Uterus (tissue), 2 donors: ENCODE measurements at regions not wholly inside any gene's neighbourhood (a gene's known extent, or its start where the extent isn't known, plus 50 kb on each side); places are given as distances from the start of the nearest gene placed in this dataset.

ENCODE experiments used
- POLR2A ChIP-seq, 2 donors: fragments of 450-650 bp; IDR thresholded peaks; one replicate each; pipeline ENCODE4 v1.6.1; 2016; ENCODE audit warnings: antibody characterized with exemption in 2 of 2, mild to moderate bottlenecking in 1 of 2, moderate library complexity in 1 of 2
- TF ChIP-seq, protein P1 (sequence below), 4 experiments: fragments of 200-600 bp in 2 of 4; fragments of 450-650 bp in 2 of 4; sonication (generic) in 2 of 4; IDR thresholded peaks; one replicate each; pipeline ENCODE4 v1.5.1; 2016 to 2019; ENCODE audit warnings: antibody characterized with exemption in 4 of 4, mild to moderate bottlenecking in 2 of 4, moderate library complexity in 1 of 4

DNA sequence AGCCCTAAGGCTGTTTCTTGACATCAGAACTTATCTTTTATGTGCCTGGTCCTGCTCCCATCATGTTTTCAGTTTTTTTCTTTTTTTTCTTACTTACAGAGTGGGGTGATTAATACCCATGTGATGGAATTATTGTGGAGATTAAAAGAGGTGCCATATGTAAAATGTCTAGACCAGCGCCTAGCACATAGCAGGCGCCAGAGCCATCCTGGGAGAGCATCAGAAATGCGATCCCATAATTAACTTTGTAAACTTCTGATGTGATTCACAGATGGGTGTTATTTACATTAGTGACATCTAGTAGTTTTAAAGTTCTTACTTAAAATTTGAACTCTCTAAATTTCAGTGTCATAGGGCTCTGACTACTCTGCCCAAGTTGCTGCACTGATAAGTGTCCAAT is 66.2 kb upstream of the PGRMC2 start:
- TF ChIP-seq, protein P1, sequence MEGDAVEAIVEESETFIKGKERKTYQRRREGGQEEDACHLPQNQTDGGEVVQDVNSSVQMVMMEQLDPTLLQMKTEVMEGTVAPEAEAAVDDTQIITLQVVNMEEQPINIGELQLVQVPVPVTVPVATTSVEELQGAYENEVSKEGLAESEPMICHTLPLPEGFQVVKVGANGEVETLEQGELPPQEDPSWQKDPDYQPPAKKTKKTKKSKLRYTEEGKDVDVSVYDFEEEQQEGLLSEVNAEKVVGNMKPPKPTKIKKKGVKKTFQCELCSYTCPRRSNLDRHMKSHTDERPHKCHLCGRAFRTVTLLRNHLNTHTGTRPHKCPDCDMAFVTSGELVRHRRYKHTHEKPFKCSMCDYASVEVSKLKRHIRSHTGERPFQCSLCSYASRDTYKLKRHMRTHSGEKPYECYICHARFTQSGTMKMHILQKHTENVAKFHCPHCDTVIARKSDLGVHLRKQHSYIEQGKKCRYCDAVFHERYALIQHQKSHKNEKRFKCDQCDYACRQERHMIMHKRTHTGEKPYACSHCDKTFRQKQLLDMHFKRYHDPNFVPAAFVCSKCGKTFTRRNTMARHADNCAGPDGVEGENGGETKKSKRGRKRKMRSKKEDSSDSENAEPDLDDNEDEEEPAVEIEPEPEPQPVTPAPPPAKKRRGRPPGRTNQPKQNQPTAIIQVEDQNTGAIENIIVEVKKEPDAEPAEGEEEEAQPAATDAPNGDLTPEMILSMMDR (IDR thresholded peaks at IDR 0.05): no peak
- no peak for TF ChIP-seq POLR2A (IDR thresholded peaks at IDR 0.05)
